Activated CD8-positive, alpha-beta T cell treated with anti-CD3 and anti-CD28 coated beads, Interleukin-2, amount 10 ng/mL, durations not matched to agents 7 days and 5 days (primary cell): ENCODE measurements at regions not wholly inside any gene's neighbourhood (a gene's known extent, or its start where the extent isn't known, plus 50 kb on each side); places are given as distances from the start of the nearest gene placed in this dataset.

ENCODE experiments used
- ATAC-seq: fragments of 150-1000 bp; cut with Tn5 transposase; one replicate; pipeline ENCODE4 v1.10.0; 2021; ENCODE audit warnings: moderate library complexity
- CTCF ChIA-PET: fragments of 350-600 bp; sonication (Branson Sonifier 250); formaldehyde crosslinking; loops from one replicate; lab custom pipeline; 2021; ENCODE audit warnings: antibody characterized with exemption; lab: Charles Lee
- POLR2A ChIA-PET: fragments of 350-600 bp; sonication (Branson Sonifier 250); formaldehyde crosslinking; loops from one replicate; lab custom pipeline; 2021; ENCODE audit warnings: antibody characterized with exemption; lab: Charles Lee
- DNase-seq: peaks from one replicate; pipeline ENCODE4 v3.0.0-alpha.2; 2020
- H3K27ac Mint-ChIP-seq: one replicate; pipeline ENCODE4 v1.8.0; 2021; ENCODE audit warnings: mild to moderate bottlenecking, mixed read lengths
- H3K27me3 Mint-ChIP-seq: one replicate; pipeline ENCODE4 v1.8.0; 2021; ENCODE audit warnings: low read depth, mixed read lengths
- H3K36me3 Mint-ChIP-seq: one replicate; pipeline ENCODE4 v1.8.0; 2021; ENCODE audit warnings: low read depth, mixed read lengths
- H3K4me1 Mint-ChIP-seq: one replicate; pipeline ENCODE4 v1.8.0; 2021; ENCODE audit warnings: low read depth, mixed read lengths
- H3K4me3 Mint-ChIP-seq: one replicate; pipeline ENCODE4 v1.8.0; 2021; ENCODE audit warnings: mild to moderate bottlenecking, mixed read lengths
- H3K9me3 Mint-ChIP-seq: one replicate; pipeline ENCODE4 v1.8.0; 2022; ENCODE audit warnings: mixed read lengths; ENCODE audit not compliant: insufficient read depth

GRCh38 chr12:91785655-91786498 is 359.8 kb downstream of the BTG1 start:
- no peaks in the 10 kb centered on the region for H3K9me3 Mint-ChIP-seq
- no peaks in the 10 kb centered on the region for H3K27me3 Mint-ChIP-seq
- no peak for ATAC-seq
- no peaks in the 10 kb centered on the region for H3K36me3 Mint-ChIP-seq
- no peak overlapping the region for H3K27ac Mint-ChIP-seq
- H3K4me1 Mint-ChIP-seq = no peaks in the 10 kb centered on the region
- ChIA-PET CTCF (interaction anchor here (1.0 to 1.4 kb wide), 2 partner anchors 20 to 26 kb away, joined by 3 to 4 read pairs; no protein-coding TSS in a partner anchor), POLR2A (no interaction called here)
- H3K4me3 Mint-ChIP-seq = no peak overlapping the region
- no peak for DNase-seq

- POLR2A ChIA-PET = no interaction called here
- Mint-ChIP-seq H3K4me3 (no peak overlapping the region), H3K27ac (no peak overlapping the region), H3K9me3 (no peaks in the 10 kb centered on the region), H3K36me3 (no peaks in the 10 kb centered on the region), H3K4me1 (peaks cover 17% of the 10 kb centered on the region), H3K27me3 (no peaks in the 10 kb centered on the region)
- DNase-seq (no peak), ATAC-seq (no peak)
- CTCF ChIA-PET = interaction anchor here (1.0 kb wide), 1 partner anchor 30 kb away, joined by 3 read pairs; no protein-coding TSS in a partner anchor
Observed at GRCh38 chr12:91781114-91781513, 364.5 kb downstream of the BTG1 start.

GRCh38 chr12:91778938-91779400 is 366.7 kb downstream of the BTG1 start:
- ATAC-seq (peak; percentile 85), DNase-seq (peak; percentile 49)
- H3K36me3 Mint-ChIP-seq = no peaks in the 10 kb centered on the region
- ChIA-PET CTCF (interaction anchor here (0.7 to 1.6 kb wide), 6 partner anchors 18 to 430 kb away, joined by 3 to 10 read pairs (median 3); no protein-coding TSS in a partner anchor), POLR2A (interaction anchor here (0.6 to 2.2 kb wide), 5 partner anchors 99 to 1657 kb away, joined by 3 to 11 read pairs (median 5); partner anchors contain the start of gene BTG1)
- no peaks in the 10 kb centered on the region for H3K27me3 Mint-ChIP-seq
- H3K4me1 Mint-ChIP-seq = peaks cover 17% of the 10 kb centered on the region
- peak overlapping the region; percentile 53 for H3K4me3 Mint-ChIP-seq
- peak overlapping the region; percentile 81 for H3K27ac Mint-ChIP-seq
- no peaks in the 10 kb centered on the region for H3K9me3 Mint-ChIP-seq

- ATAC-seq (peak; percentile 62), DNase-seq (no peak)
- H3K4me3 Mint-ChIP-seq = no peak overlapping the region
- peak overlapping the region; percentile 81 for H3K27ac Mint-ChIP-seq
- no peaks in the 10 kb centered on the region for H3K9me3 Mint-ChIP-seq
- ChIA-PET CTCF (interaction anchor here (0.7 to 1.6 kb wide), 6 partner anchors 18 to 430 kb away, joined by 3 to 10 read pairs (median 3); no protein-coding TSS in a partner anchor), POLR2A (interaction anchor here (1.0 to 2.2 kb wide), 4 partner anchors 100 to 368 kb away, joined by 3 to 11 read pairs (median 6); partner anchors contain the start of gene BTG1)
- no peaks in the 10 kb centered on the region for H3K36me3 Mint-ChIP-seq
- no peaks in the 10 kb centered on the region for H3K27me3 Mint-ChIP-seq
- H3K4me1 Mint-ChIP-seq = peaks cover 17% of the 10 kb centered on the region
Observed at GRCh38 chr12:91778091-91778832, 367.4 kb downstream of the BTG1 start.

GRCh38 chr12:91777268-91777992 is 368.2 kb downstream of the BTG1 start:
- Mint-ChIP-seq H3K27ac (no peak overlapping the region), H3K4me3 (no peak overlapping the region), H3K36me3 (no peaks in the 10 kb centered on the region), H3K4me1 (peaks cover 17% of the 10 kb centered on the region), H3K27me3 (no peaks in the 10 kb centered on the region), H3K9me3 (no peaks in the 10 kb centered on the region)
- POLR2A ChIA-PET = no interaction called here
- no peak for ATAC-seq
- DNase-seq = no peak
- CTCF ChIA-PET = interaction anchor here (1.7 kb wide), 1 partner anchor 18 kb away, joined by 3 read pairs; no protein-coding TSS in a partner anchor

GRCh38 chr12:91774434-91774921 is 371.2 kb downstream of the BTG1 start:
- ATAC-seq = no peak
- ChIA-PET POLR2A (interaction anchor here (0.5 kb wide), 1 partner anchor 728 kb away, joined by 3 read pairs; no protein-coding TSS in a partner anchor), CTCF (interaction anchor here (1.2 to 1.6 kb wide), 2 partner anchors 10 to 37 kb away, joined by 3 to 4 read pairs; no protein-coding TSS in a partner anchor)
- H3K4me1 Mint-ChIP-seq = peaks cover 16% of the 10 kb centered on the region
- H3K27ac Mint-ChIP-seq = no peak overlapping the region
- H3K4me3 Mint-ChIP-seq = no peak overlapping the region
- no peaks in the 10 kb centered on the region for H3K27me3 Mint-ChIP-seq
- no peak for DNase-seq
- no peaks in the 10 kb centered on the region for H3K36me3 Mint-ChIP-seq
- no peaks in the 10 kb centered on the region for H3K9me3 Mint-ChIP-seq

- no peaks in the 10 kb centered on the region for H3K27me3 Mint-ChIP-seq
- ATAC-seq (no peak), DNase-seq (no peak)
- H3K36me3 Mint-ChIP-seq = no peaks in the 10 kb centered on the region
- H3K4me3 Mint-ChIP-seq = no peak overlapping the region
- no peak overlapping the region for H3K27ac Mint-ChIP-seq
- peaks cover 11% of the 10 kb centered on the region for H3K4me1 Mint-ChIP-seq
- ChIA-PET POLR2A (interaction anchor here (0.5 kb wide), 1 partner anchor 729 kb away, joined by 3 read pairs; no protein-coding TSS in a partner anchor), CTCF (interaction anchor here (1.2 to 1.6 kb wide), 2 partner anchors 10 to 37 kb away, joined by 3 to 4 read pairs; no protein-coding TSS in a partner anchor)
- no peaks in the 10 kb centered on the region for H3K9me3 Mint-ChIP-seq
Observed at GRCh38 chr12:91773749-91774429, 371.8 kb downstream of the BTG1 start.

GRCh38 chr12:91772411-91772810 is 373.2 kb downstream of the BTG1 start:
- Mint-ChIP-seq H3K27me3 (no peaks in the 10 kb centered on the region), H3K4me3 (no peak overlapping the region), H3K9me3 (no peaks in the 10 kb centered on the region), H3K4me1 (no peaks in the 10 kb centered on the region), H3K36me3 (no peaks in the 10 kb centered on the region), H3K27ac (no peak overlapping the region)
- CTCF ChIA-PET = no interaction called here
- ATAC-seq (no peak), DNase-seq (no peak)
- POLR2A ChIA-PET = no interaction called here

GRCh38 chr12:91769736-91770135 is 375.9 kb downstream of the BTG1 start:
- ChIA-PET CTCF (no interaction called here), POLR2A (no interaction called here)
- Mint-ChIP-seq H3K27ac (no peak overlapping the region), H3K9me3 (no peaks in the 10 kb centered on the region), H3K27me3 (no peaks in the 10 kb centered on the region), H3K4me1 (no peaks in the 10 kb centered on the region), H3K4me3 (no peak overlapping the region), H3K36me3 (no peaks in the 10 kb centered on the region)
- DNase-seq (no peak), ATAC-seq (no peak)

- DNase-seq (no peak), ATAC-seq (no peak)
- Mint-ChIP-seq H3K4me3 (no peak overlapping the region), H3K27ac (no peak overlapping the region), H3K27me3 (no peaks in the 10 kb centered on the region), H3K36me3 (no peaks in the 10 kb centered on the region), H3K4me1 (no peaks in the 10 kb centered on the region), H3K9me3 (no peaks in the 10 kb centered on the region)
- CTCF ChIA-PET = interaction anchor here (1.2 kb wide), 1 partner anchor 386 kb away, joined by 3 read pairs; no protein-coding TSS in a partner anchor
- POLR2A ChIA-PET = no interaction called here
Observed at GRCh38 chr12:91767237-91767636, 378.4 kb downstream of the BTG1 start.
